CD4-positive, alpha-beta T cell treated with Interleukin-4 for 4 hours (primary cell): ENCODE measurements at regions not wholly inside any gene's neighbourhood (a gene's known extent, or its start where the extent isn't known, plus 50 kb on each side); places are given as distances from the start of the nearest gene placed in this dataset.
"Not testable (repeated sequence)": the region's sequence is repeated elsewhere in the genome, so short reads cannot be mapped to it uniquely, and the experiment has no call there.

ENCODE experiments used
- DNase-seq: peaks from one replicate; pipeline ENCODE4 v3.0.0-alpha.2; 2020

DNA sequence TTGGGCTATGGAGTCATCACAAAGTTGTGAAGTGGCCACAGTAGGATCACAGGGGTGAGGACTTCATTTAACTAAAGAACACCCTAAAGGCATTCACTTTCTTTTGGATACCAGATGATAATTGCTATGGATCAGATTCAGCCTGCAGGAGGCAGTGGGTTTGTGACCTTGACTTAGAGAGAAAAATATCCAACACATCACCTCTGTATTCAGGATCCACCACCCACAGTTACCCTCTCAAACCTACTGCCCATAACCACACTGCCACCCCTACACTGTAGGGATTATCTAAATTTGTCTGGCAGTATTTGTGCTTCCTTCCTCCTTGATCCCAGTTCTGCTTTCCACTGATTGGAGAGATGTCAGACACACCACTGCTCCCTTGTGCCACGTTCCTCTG is 269.4 kb downstream of the MYCN start:
- DNase-seq, result no peak

DNA sequence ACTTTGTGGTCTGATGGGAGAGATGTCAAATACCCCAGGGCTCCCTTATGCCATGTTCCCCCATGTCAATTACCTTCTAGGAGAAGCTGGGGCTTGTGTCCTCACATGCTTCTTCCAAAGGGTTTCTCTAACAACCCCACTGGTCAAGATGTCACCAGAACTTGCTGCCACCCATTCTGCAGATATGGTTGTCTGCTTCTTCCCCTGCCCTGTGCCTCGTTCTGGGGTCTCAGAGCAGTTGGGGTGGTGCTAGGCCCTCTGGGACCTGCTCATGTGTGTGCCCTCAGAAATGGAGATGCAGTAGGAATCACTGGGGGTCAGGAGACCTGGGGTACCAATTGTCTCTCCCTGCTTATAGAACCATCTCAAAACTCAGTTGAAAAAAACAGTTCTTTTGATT is 268.6 kb downstream of the MYCN start:
- no peak for DNase-seq

DNA sequence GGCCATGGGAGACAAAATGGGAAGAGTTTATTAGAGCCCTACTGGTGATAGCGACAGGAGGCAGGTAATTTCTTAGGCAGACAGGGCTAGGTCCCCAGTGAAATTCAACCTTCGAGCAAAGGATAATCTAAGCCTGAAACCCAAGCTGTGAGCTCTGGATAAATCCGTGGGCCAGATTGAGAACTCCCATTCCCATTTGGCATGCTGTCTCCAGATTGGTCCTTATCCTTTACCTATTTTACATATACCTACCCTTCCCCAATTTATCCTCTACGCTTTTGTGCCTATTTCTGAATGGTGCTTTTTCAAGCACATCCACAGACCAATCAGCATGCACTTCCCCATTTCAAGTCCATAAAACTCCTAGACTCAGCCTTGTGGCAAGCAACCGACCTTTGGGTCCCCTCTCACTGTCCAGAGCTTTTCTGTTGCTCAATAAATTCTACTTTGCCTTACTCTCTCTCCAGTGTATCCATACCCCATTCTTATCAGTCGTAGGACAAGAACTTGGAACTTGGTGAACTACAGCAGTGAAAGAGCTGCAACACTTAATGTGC is 268.0 kb downstream of the MYCN start:
- DNase-seq, result no peak

DNA sequence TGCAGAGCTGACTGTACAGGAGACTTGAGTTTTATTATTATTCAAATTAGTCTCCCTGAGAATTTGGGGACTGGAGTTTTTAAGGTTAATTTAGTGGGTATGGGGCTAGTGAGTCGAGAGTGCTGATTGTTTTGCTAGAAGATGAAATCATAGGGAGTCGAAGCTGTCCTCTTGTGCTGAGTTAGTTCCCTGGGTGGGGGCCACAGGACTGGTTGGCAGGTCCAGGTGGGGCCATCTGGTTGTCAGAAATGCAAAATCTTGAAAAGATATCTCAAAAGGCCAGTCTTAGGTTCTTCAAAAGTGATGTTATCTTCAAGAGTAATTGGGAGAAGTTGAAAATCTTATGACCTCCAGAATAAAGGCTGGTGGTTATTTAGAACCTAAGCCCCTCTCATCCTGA is 267.3 kb downstream of the MYCN start:
- no peak for DNase-seq

DNA sequence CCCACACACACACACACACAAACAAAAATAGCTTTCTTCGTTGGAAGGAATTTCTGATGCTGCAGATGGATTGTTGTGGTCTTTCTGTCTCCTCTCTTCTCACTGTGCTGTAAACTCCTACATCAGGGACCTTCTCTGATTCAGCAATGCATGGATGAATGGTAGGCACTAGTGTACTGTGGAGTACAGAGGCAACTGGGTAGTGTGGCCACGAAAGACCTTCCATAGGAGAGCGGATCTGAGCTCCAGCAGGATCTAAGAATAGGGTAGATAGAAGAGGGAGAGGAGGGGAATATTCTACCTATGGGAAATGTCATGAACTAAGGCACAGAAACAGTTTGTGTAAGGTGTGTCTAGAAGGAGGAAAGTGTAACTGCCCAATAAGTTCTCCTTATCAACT is 266.8 kb downstream of the MYCN start:
- DNase-seq, result no peak

DNA sequence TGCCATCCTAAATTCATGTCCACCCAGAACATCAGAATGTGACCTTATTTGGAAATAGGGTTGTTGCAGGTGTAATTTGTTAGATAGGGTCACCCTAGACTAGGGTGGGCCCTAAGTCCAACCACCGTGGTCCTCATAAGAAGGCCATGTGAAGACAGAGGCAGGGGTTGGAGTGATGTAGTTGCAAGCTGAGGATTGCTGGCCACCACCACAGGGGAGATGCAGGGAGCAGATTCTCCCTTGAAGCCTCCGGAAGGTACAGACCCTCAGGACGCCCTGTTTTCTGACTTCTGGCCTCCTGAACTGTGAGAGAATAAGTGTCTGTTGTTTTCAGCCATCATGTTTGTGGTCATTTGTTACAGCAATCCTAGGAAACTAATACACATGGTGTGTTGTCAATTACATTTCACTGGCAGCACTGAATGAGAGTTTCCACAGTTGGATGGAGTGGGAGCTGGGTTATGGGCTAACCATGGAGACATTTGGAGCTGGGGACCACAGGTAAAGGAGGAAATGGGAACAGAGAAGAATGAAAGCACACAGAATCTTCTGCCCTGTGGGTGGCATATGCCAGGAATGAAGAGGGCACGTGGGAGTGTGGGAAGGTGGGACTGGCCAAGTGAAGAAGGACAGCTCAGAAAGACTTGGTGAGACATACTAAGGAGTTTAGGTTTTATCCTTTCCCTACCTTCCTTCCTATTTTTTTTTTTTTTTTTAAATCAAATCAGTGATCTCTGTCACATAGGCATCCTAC is 266.0 kb downstream of the MYCN start:
- no peak for DNase-seq

DNA sequence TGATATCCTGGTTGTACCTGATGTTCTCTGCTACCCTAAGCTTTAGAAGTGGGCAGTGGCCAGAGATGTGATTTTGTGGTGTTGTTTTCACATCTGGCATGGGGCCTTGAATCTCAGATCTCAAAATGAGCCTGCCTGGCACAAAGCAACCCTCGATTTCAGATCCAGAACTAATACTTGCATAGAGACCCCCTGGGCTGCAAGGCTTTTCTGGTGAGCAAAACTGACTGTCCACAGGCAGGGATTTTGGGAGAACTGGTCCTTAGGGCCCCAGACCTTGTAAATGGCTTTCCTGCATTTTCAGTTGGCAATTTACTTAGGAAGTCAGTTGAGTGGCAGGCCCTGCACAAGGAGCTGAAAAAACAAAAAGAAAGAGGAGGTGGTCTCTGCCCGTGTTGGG is 265.3 kb downstream of the MYCN start:
- DNase-seq, result no peak

DNA sequence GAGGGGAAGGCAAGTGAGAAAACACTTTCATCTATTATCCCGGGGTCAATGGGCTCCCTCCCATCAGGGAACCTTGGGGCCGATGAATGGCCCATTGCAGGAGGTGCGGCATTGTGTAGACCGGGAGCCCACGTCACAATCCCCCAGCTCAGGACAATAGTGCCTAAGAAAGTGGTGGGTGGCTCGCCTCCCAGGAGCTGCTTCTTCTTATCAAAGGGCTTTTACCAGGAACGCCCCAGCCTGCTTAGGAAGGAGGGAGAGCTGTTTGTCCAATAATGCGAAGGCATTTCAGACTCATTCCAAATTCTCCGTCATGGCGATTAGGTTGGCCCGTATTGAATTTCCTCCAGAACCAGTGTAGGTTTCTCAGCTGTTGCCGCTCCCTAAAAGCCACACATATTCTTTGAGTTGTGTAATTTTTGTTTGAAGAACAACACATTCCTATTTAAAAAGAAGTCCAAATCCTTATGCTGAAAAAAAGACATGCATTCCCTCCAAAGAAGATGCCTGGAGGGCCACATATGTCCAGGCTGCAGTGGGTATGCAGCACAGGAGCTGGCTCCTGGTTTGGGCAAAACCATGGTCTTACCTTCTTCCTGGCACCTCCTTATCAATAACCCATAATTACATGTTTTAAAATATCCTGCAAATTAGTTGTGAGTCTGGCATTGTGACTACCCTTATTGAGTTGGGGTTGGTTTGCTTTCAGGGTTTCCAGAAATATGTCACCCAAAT is 264.7 kb downstream of the MYCN start:
- DNase-seq, result no peak

DNA sequence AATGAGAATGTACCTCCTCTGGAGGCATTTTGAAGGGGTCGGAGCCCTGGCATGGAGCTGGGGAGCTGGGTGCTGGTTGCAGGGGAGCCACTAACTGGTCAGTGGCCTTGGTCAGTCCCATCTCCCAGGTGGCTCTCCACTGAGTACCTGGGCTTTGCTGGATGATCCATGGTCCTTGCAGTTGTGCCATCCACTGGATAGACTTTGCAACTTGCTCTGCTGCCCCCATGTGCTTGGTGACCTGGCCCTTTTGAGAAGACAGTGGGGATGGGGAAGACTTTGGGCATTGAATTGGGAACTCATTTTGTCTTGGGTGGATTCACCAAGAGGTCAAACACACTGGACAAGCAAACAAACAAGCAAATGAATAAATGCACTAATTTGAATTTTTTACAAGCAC is 263.9 kb downstream of the MYCN start:
- DNase-seq, result no peak

DNA sequence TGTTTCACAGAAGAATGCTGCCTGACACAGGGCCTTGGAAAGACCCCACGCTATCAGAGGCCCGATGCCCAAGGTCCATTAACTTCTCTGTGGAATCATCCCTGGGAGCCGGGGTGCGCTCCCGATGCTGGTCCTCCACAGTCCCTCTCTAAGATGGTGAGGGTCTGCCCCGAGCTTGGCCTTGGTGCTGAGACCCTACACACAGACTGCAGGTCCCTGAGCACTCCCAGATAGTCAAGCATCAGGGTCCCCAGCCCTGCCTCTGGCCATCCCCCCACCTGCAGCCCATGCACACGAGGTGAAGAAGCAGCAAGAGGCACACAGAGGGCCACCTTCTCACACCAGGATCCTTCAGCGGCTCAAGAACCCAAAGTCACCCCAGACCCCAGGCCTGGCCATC is 263.3 kb downstream of the MYCN start:
- DNase-seq, result no peak

DNA sequence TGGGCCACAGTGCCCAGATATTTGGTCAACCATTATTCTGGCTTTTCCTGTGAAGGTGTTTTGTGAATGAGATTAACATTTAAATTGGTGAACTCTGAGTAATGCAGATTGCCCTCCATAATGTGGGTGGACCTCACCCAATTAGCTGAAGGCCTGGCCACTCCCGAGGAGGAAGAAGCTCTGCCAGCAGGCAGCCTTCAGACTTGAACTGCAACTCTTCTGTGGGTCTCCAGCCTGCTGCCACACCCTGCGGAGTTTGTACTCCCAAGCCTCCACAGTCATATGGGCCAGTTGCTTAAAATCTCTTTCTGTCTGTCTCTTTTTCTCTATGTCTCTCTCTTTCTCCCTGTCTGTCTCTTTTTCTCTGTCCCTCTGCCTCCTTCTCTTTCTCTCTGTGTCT is 262.7 kb downstream of the MYCN start:
- no peak for DNase-seq

DNA sequence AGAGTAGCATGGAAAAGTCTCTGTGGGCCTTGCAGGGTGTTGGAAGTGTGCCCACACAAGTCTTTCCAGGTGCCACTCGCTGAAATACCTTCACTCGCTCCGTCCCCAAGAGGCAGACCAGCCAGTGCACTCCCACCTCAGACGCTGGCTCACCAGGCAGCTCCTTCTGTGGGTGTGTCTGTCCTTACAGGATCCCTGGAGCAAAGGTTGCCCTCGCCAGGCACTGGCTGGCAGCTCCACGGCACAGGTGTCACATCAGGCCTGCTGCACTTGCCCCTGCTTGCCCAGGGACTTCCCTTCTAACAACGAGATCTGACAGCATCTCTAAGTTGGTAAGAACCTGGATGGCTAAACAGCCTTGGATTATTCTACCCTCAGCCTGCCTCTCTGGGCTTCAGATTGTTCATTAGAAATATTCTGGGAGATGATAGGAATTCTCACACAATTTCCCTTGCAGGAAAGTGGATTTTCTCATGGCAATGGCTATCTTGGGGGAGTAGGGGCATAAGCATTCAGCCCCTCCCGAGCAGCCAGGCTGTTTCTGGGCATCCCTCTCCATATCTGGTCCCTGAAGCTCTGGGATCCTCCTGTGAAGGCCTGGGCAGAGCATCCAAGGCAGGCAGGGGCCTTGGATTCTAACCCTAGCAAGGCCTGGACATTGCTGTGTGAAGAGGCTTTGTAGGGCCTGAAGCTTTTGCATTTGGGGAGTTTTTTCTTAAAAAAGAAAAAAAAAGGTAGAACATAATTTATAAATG is 262.1 kb downstream of the MYCN start:
- DNase-seq, result no peak

DNA sequence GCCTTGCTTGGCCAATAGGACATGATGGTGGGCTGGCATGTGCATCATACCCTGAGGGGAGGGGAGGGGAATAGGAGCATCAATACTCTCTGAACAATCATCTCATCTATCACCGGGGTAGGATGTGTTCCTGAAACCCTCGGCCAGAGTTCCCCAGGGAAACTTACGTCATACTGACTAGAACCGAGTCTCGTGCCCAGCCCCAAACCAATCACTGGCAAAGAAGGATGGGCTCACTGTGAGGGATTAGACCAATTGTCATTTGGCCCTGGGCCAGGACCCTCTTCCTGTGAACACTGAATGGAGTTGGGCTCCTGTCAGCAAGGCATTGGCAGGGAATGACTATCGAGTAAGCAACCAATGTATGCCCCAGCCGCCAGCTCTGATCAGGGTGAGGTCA is 261.5 kb downstream of the MYCN start:
- no peak for DNase-seq

DNA sequence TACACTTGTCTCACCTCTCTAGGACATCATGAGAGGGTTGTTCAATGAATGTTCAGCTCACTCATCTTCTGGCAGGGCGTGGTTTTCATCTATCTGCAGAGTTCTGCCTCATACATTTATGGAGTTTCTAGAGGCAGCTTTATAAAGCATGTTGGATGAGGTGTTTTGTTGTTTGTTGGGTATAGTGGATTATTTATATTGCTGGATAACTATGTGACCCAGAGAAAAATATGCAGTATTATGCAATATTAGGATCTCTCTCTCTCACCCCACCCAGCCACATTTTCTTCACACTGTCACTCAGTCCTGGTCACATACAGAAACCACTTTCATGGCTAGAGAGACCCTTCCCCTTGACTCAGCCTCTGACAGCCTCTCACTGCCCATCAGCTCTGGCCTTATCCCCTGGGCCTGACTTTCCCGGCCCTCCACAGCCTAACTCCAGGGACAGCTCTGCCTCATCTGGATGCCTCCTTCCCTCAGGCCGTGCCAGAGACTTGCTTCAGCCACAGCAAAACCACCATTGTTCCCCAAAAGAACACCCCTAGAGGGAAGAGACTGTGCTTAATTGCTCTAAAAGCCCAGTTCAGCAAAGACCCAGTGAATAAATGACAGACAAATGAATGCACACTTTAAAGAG is 260.3 kb downstream of the MYCN start:
- no peak for DNase-seq

DNA sequence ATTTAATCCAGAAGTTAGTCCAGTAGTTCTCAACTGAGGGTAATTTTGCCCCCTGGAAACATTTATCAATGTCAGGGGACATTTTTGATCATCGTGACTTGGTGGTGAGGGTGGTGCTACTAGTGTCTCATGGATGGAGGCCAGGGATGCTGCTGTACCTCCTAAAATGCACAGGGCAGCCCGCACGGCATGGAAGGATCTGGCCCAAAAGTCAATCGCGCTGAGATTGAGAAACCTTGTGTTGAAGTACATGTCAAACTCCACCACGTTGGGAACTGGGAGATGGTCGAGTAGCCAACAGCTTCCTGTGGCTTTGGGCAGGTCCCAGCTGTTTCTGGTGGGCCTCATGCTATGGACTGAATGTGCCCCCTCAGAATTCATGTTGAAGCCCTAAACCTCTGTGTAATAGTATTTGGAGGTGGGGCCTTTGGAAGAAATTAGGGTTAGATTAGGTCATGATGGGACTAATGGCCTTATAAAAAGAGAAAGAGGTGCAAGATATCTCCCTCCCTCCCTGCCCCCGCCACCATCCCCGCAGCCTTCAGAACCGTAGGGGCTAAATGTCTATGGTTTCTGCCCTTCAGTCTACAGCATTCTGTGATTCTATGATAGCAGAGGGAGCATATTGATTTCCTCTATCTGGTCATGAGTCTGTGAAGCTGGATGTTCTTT is 259.7 kb downstream of the MYCN start:
- no peak for DNase-seq

DNA sequence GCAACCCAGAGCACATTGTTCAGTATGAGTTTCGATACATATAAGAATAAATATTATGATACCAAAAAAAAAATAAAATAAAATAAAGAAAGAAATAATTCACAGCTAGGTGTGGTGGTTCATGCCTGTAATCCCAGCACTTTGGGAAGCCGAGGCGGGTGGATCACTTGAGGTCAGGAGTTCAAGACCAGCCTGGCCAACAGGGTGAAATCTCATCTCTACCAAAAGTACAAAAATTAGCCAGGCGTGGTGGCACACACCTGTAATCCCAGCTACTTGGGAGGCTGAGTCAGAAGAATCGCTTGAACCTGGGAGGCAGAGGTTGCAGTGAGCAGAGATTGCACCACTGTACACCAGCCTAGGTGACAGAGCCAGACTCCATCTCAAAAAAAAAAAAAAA is 258.9 kb downstream of the MYCN start:
- not testable (repeated sequence) for DNase-seq

DNA sequence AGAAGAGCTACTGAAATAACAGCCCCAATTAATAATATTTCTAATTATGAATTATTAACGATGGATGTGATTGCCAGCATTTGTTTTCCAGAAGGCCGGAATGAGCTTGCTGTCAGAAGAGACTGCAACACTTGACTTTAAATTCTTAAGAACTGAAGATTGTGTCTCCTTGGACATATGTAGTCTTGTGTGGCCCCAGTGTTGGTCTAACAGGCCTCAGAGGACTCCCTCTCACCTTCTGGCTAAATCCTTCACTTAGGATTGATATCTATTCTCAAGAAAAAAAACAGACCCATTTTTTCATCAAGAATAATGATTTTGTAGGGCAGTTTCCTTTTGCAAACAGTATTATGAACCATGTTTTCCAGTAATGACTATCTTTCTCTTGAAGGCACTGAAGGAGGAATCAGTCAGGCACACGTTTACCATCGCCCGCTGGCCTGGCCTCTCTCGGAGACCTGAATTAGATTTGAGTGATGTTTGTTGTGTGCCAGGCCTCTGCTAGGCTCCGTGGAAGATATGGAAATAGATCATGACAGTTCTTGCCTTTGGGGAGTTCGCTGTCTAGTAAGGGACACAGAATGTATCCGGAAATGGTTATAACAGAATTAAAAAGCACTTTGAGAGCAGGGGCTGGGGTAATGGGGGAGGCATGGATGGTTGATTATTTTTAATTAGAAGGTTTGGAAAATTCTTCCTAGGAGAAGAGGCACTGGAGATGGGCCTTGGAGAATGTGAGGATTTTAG is 258.0 kb downstream of the MYCN start:
- DNase-seq, result no peak

DNA sequence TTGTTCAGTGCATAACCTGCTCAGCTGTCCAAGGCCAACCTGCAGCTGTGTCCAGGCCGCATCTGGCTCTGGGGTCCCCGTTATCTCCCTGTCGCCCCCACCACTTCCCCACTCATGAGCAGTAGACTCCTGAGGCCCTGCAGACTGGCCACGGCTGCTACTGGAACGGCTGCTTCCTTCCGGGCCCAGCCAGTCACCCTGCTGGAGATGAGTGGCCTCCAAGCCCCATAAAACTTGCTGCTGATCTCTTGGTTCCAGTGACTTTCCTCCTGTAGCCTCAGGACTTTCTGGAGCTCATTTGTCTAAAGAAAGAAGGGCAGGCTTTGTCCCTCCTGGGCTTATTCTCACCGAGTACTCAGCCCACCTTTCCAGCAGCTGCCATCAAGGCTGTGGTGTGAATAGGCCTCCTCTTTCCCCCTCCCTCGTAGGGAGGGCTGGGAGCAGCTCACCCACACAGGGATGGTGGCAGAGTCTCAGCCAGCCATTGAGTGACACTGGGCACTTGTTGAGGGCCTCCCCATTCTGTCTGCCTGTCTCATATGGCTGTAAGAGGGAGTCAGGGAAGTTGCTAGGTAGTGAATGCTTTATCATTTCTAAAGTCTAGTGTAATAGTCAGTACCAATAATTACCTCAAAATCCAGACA is 257.3 kb downstream of the MYCN start:
- DNase-seq, result no peak

DNA sequence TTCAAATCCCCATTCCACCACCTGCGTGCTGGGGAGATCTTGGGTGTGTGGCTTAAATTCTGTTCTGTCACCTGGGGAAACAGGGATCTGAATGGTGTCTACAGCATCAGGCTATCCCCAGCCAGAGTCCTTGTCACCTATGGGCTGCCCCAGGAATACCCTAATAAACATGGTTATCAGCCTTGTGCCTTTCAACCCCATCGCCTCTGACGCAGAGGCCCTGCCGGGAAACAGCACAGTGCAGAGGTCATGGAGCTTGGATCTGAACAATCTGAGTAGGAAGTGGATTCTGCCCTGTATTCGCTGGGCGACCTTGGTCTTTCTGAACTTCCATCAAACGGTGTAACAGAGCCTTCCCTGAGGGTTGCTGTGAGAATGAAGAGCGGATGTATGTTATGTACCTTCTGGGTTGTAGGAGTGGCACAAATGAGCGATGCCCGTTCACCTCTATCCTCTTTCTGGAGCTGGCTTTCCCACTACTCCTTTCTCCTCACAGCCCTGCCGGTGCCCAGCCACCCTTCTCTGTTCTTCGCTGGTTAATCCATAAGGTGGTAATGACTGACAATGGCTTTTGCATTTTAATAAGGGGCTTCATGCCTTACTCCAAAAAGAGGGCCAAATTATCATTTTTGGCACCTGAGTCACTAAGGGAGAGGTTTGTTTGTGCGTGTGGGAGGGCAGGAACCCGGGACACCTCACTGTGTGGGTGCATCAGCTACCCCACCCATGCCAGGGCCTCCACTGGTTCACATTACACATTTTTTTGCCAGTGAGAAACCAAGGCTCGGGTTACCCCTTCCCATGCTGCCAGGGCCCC is 256.5 kb downstream of the MYCN start:
- no peak for DNase-seq

DNA sequence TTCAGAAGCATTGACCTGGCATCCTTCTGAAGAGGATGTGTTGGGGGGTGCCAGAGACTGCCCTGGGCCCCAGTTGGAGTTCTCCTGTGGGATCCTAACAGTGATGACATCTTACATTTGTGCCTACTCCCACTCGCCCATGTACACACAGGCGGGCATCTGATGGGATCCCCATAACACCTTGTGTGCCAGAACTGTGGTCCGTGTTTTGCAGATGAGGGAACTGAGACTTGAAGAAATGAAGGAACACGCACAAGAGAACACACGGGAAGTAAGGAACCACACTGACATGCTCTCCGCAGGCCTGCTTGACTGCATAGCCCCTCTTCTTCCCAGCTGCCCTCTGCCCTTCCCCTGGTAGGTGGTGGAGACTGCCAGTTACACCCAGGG is 255.3 kb downstream of the MYCN start:
- no peak for DNase-seq
